Astrocyte of the cerebellum (primary cell): ENCODE measurements at regions not wholly inside any gene's neighbourhood (a gene's known extent, or its start where the extent isn't known, plus 50 kb on each side); places are given as distances from the start of the nearest gene placed in this dataset.

Experiments
- DNase-seq: peaks from one replicate; pipeline ENCODE4 v3.0.0-alpha.2; 2011; ENCODE audit warnings: low read depth
- H3K4me3 ChIP-seq: 2 replicates; pipeline ENCODE4 v1.5.1; 2011; ENCODE audit warnings: mild to moderate bottlenecking, low read depth, low read length, moderate library complexity
- in situ Hi-C: cut with HindIII; loops from 2 replicates; pipeline ENCODE4 v1.10.0; 2017; ENCODE audit warnings: low sequenced_read_pairs
- TF ChIP-seq, protein P1 (sequence below): IDR thresholded peaks from 2 replicates; pipeline ENCODE4 v1.5.1; 2012; ENCODE audit warnings: low read length, low read depth, moderate library complexity, mild to moderate bottlenecking; ENCODE audit errors: missing control alignments

DNA sequence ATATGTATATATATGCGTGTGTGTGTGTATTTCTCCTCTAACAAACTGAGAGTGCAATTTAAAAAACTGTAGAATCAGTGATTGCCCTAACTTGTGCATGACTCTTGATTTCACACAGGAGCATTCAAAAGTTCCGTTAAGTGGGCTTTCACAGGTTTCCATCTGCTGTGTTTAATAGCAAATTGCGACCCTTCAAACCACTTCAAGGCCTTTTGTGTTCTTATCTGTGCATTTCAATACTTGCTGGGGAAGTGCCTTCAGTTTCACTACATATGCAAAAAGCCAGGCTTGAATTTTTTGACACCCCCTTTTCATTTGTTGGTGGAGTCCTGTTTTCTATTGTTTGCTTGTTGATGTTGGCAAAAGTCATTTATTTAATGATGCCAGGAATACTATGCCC, 158.0 kb downstream of the TM9SF2 start:
- TF ChIP-seq, protein P1, sequence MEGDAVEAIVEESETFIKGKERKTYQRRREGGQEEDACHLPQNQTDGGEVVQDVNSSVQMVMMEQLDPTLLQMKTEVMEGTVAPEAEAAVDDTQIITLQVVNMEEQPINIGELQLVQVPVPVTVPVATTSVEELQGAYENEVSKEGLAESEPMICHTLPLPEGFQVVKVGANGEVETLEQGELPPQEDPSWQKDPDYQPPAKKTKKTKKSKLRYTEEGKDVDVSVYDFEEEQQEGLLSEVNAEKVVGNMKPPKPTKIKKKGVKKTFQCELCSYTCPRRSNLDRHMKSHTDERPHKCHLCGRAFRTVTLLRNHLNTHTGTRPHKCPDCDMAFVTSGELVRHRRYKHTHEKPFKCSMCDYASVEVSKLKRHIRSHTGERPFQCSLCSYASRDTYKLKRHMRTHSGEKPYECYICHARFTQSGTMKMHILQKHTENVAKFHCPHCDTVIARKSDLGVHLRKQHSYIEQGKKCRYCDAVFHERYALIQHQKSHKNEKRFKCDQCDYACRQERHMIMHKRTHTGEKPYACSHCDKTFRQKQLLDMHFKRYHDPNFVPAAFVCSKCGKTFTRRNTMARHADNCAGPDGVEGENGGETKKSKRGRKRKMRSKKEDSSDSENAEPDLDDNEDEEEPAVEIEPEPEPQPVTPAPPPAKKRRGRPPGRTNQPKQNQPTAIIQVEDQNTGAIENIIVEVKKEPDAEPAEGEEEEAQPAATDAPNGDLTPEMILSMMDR = no peak
- DNase-seq = no peak
- in situ Hi-C loops = loop anchor here (25.0 kb wide), 1 partner anchor 578 kb away; no protein-coding TSS in a partner anchor
- H3K4me3 ChIP-seq = no peak overlapping the region

DNA sequence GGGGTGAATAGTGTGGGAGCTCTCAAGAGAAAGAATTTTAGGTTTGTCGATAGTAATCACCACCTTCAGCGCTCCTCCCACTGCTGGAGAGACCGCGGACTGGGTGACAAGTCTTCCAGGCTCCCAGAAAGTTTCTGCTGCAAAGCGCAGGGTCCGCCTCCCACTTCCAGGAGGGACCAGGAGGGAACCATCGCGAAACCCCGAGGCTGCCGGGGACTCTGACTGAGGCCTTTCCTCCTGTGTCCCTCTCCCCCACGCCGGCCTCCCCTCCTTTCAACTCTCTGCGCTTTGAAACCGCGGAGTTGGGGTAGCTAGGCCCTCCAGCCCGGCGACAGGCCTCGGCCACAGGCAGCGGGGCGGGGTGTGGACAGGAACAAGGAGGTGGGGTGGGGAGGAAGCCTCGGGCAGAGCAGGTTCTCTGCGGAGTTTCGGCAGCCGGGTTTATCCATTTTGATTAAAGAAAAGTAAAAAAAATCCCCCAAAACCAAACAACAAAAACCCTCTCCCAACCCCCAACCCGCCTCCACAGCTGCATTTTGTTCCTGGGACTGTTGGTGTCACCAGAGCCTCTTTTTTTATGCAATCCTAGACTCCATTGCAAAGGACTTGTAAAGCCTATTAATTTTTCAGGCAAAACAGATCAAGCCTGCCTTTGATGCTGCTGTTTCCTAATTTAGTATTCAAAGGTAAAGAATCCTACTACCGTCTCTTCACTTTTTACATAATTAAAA, 157.2 kb downstream of the TM9SF2 start:
- in situ Hi-C loops = loop anchor here (25.0 kb wide), 1 partner anchor 579 kb away; no protein-coding TSS in a partner anchor
- peak; percentile 69 for DNase-seq

DNA sequence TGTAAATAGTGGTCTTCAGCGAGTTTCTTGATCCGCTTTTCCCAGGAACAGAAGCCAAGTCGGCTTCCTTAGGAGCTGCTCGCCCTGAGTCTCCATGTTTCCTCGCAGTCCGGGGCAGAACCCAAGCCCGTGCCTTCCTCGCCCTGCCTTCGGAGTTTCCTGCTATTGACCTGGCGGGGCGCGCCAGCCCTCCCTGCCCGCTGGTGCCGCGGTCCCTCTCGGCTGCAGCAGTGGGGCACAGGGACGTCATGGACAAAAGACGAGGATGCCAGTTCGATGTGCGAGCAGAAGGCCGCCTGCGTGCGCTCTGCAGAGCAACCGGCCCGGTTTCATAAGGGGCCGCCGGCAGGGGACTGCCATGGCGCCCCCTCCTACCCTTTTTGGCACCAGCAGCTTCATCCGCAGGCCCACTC, 156.6 kb downstream of the TM9SF2 start:
- no peak for DNase-seq
- in situ Hi-C loops = loop anchor here (25.0 kb wide), 1 partner anchor 579 kb away; no protein-coding TSS in a partner anchor

More for the DNA sequence above, 157.2 kb downstream of the TM9SF2 start:
- peak overlapping the region; percentile 32 for H3K4me3 ChIP-seq
- TF ChIP-seq, protein P1 = peak; percentile 68

DNA sequence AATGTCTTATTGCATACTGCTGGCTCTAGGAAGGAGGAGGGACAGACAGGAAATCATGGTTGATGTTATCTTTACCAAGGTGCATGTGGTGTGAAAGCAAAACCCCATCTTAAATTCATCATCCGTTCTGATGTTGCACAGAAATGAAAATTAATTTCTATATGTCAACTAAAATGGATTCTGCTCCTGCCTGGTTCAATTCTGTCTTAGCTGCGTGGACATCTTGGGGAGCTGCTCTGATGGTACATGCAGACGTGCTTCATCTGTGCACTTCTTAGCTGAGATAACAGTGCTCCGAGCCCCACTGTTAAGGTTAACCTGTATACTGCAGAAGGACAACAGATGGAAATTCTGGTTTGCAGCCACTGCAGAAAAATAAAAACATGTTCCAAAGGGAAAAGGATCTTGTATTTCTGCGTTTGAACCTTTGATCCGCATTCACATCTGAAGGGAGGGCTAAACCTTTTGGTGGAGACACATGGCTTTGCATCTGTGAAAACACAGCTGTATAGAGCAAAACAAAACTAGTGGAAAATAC, 155.6 kb downstream of the TM9SF2 start:
- TF ChIP-seq, protein P1 = no peak
- DNase-seq = no peak
- no peak overlapping the region for H3K4me3 ChIP-seq
- in situ Hi-C loops = loop anchor here (25.0 kb wide), 1 partner anchor 580 kb away; no protein-coding TSS in a partner anchor

More for the DNA sequence above, 156.6 kb downstream of the TM9SF2 start:
- H3K4me3 ChIP-seq = peak overlapping the region; percentile 32
- TF ChIP-seq, protein P1 = no peak

DNA sequence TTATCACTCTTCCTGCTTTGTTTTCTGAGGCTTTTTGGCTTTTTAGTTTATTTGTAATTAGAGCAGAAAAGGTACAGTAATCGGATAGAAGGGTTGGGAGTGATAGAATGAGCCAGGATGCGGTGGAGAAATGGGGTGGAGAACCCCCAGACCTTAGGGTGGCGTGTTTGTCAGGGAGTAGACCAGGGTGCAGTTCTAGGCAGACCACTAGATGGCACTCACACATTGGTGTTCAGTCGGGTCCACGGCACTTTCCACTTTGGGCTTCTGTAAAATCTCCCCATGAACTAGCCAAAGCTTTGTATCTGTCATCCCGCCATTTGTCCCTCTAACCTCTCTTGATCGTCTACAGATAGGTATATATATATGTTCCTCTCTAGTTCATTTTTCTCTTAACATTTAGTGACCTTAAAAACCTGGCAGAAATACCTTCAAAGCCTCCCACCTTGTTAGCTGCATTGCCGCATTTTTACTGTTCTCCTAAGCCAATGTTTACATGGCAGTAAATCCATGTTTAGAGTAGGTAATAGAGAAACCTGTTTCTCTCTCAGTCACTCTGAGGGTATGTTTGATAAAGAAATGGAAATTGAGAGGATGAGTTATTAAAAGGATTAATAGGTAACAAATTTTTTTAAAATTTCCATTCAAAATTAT, 154.9 kb downstream of the TM9SF2 start:
- in situ Hi-C loops = loop anchor here (25.0 kb wide), 1 partner anchor 581 kb away; no protein-coding TSS in a partner anchor
- DNase-seq = peak; percentile 73
- no peak overlapping the region for H3K4me3 ChIP-seq
- TF ChIP-seq, protein P1 = peak; percentile 92

DNA sequence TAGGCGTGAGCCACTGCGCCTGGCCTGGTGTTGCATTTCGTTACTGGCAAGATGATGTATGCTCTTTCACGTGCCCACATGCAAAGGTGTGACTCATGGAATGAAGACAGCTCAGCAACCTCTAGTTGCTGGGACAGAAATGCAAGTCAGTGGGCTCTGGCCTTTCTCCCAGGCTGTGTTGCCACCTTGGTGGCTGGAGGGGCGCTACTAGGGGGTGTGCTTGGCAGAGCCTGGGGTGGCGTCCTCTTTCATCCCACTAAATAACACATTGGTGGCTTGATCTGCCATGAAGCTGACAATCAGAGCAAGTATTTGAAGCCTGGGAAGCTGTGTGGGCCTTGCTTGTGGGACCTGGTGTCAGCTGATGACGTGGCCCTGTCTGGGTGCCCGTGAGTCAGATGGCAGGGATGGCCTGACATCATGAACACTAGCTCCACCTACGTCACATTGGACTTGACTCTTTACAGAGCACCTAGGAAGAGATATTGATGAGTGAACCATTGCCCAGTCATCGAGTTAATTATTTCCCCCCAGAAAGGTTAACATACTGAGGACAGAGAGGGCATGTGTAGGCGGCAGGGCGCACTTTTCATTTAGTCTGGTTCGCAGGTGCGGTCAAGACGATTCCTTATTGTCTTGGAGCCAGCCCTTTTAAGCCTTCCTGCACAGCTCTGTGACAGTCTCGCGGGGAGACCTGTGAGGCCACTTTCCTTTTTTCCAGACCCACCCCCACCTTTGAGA, 154.2 kb downstream of the TM9SF2 start:
- in situ Hi-C loops = loop anchor here (25.0 kb wide), 1 partner anchor 582 kb away; no protein-coding TSS in a partner anchor
- no peak overlapping the region for H3K4me3 ChIP-seq
- TF ChIP-seq, protein P1 = no peak
- no peak for DNase-seq
